Immature natural killer cell (primary cell): ENCODE measurements at regions not wholly inside any gene's neighbourhood (a gene's known extent, or its start where the extent isn't known, plus 50 kb on each side); places are given as distances from the start of the nearest gene placed in this dataset.

ENCODE experiments used
- DNase-seq, 3 donors: peaks; one replicate each; pipeline ENCODE4 v3.0.0; 2022; ENCODE audit warnings: mixed read lengths in 1 of 3
- H3K27ac Mint-ChIP-seq, 6 donors: one replicate each; pipeline ENCODE4 v1.8.0; 2020; ENCODE audit warnings: mixed read lengths in 6 of 6, mild to moderate bottlenecking in 5 of 6, inconsistent platforms in 4 of 6, moderate library complexity in 3 of 6
- H3K27me3 Mint-ChIP-seq, 3 donors: one replicate each; pipeline ENCODE4 v1.8.0; 2020 to 2021; ENCODE audit warnings: low read depth in 3 of 3, mild to moderate bottlenecking in 3 of 3, mixed read lengths in 3 of 3, moderate library complexity in 3 of 3, inconsistent platforms in 1 of 3
- H3K36me3 Mint-ChIP-seq, 3 donors: one replicate each; pipeline ENCODE4 v1.8.0; 2020; ENCODE audit warnings: mixed read lengths in 3 of 3, inconsistent platforms in 2 of 3, mild to moderate bottlenecking in 2 of 3
- H3K4me1 Mint-ChIP-seq, 2 donors: one replicate each; pipeline ENCODE4 v1.8.0; 2020; ENCODE audit warnings: inconsistent platforms in 2 of 2, mild to moderate bottlenecking in 2 of 2, mixed read lengths in 2 of 2, moderate library complexity in 1 of 2
- H3K4me3 Mint-ChIP-seq, 5 donors: one replicate each; pipeline ENCODE4 v1.8.0; 2020; ENCODE audit warnings: mild to moderate bottlenecking in 5 of 5, mixed read lengths in 5 of 5, inconsistent platforms in 3 of 5, moderate library complexity in 3 of 5
- H3K9me3 Mint-ChIP-seq, 6 donors: one replicate each; pipeline ENCODE4 v1.8.0; 2020; ENCODE audit warnings: mild to moderate bottlenecking in 6 of 6, mixed read lengths in 6 of 6, inconsistent platforms in 4 of 6, moderate library complexity in 3 of 6

GRCh38 chr22:22085702-22086500 is 103.3 kb upstream of the TOP3B start:
- Mint-ChIP-seq H3K9me3 (no peaks in the 10 kb centered on the region), H3K36me3 (no peaks in the 10 kb centered on the region), H3K27ac (no peak overlapping the region), H3K27me3 (peaks cover 2 to 13% (median 8%) of the 10 kb centered on the region in 3 donors), H3K4me1 (no peaks in the 10 kb centered on the region), H3K4me3 (no peak overlapping the region)
- no peak for DNase-seq

DNA sequence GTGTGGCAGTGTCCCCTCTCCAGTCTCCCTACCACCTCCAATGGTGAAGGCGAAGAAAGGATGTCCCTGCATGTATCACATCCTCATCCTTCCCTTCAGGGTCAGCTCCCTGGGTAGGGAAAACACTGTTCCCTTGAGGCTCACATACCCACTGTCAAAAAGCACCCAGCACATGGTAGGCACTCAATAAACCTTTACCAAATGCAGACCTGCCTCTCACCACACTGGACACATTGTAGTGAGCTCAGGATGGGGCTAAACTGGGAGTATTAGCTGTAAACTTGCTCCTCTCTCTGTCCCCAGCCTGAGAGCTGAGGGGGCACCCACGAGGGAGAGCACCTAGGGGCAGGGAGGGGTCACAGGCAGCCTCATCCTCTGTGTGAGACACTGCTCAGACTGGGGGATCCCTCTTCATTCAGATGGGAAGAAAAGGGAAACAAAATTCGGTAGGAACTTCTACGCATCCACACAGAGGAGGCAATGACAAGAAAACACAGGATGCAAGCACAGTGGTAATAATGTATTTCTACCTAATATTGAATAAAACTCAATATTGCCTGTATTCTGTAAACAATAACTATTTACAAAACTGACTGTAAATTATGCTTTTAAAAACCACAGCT is 101.6 kb upstream of the TOP3B start:
- peaks cover 2 to 15% (median 14%) of the 10 kb centered on the region in 3 donors for H3K27me3 Mint-ChIP-seq
- no peak overlapping the region for H3K27ac Mint-ChIP-seq
- no peak overlapping the region for H3K4me3 Mint-ChIP-seq
- H3K36me3 Mint-ChIP-seq, result no peaks in the 10 kb centered on the region
- H3K4me1 Mint-ChIP-seq, result no peaks in the 10 kb centered on the region
- no peaks in the 10 kb centered on the region for H3K9me3 Mint-ChIP-seq
- DNase-seq, result no peak

GRCh38 chr22:22082960-22083359 is 100.4 kb upstream of the TOP3B start:
- Mint-ChIP-seq H3K4me3 (no peak overlapping the region), H3K27ac (no peak overlapping the region), H3K4me1 (no peaks in the 10 kb centered on the region), H3K9me3 (no peaks in the 10 kb centered on the region), H3K27me3 (peaks cover 2 to 17% (median 14%) of the 10 kb centered on the region in 3 donors), H3K36me3 (no peaks in the 10 kb centered on the region)
- DNase-seq, result no peak

GRCh38 chr22:22082229-22082835 is 99.7 kb upstream of the TOP3B start:
- Mint-ChIP-seq H3K27ac (no peak overlapping the region), H3K4me1 (no peaks in the 10 kb centered on the region), H3K36me3 (no peaks in the 10 kb centered on the region), H3K4me3 (no peak overlapping the region), H3K27me3 (peaks cover 2 to 17% (median 14%) of the 10 kb centered on the region in 3 donors), H3K9me3 (no peaks in the 10 kb centered on the region)
- DNase-seq, result no peak

- Mint-ChIP-seq H3K36me3 (no peaks in the 10 kb centered on the region), H3K4me1 (no peaks in the 10 kb centered on the region), H3K4me3 (no peak overlapping the region), H3K27ac (no peak overlapping the region), H3K27me3 (peaks cover 2 to 18% (median 17%) of the 10 kb centered on the region in 3 donors), H3K9me3 (no peaks in the 10 kb centered on the region)
- no peak for DNase-seq
These were observed 97.7 kb upstream of the TOP3B start for GRCh38 chr22:22080270-22080669.

- H3K4me3 Mint-ChIP-seq, result no peak overlapping the region
- H3K27ac Mint-ChIP-seq, result no peak overlapping the region
- H3K9me3 Mint-ChIP-seq, result no peaks in the 10 kb centered on the region
- DNase-seq, result no peak
- H3K4me1 Mint-ChIP-seq, result no peaks in the 10 kb centered on the region
- peaks cover 3 to 19% (median 17%) of the 10 kb centered on the region in 3 donors for H3K27me3 Mint-ChIP-seq
- H3K36me3 Mint-ChIP-seq, result no peaks in the 10 kb centered on the region
These were observed 97.0 kb upstream of the TOP3B start for GRCh38 chr22:22079404-22080148.

DNA sequence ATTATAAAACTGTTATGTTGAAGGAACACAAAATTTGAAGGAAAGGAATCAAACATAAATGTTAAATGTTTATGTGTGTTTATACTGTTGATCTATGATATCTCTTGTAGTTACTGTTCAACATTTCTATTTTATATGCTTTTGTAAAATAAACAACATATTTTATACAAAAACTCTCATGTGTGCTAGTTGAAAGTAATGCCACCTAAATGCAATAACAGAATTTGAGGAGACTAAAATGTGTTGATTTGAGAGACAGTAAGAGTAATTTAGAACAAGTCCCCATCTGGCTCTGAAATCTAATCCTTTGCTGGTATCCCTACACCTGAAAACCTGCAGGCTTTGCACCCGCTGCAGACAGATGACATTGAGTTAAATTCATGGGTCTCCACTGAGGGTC is 95.7 kb upstream of the TOP3B start:
- Mint-ChIP-seq H3K36me3 (no peaks in the 10 kb centered on the region), H3K4me1 (no peaks in the 10 kb centered on the region), H3K27me3 (peaks cover 4 to 17% (median 15%) of the 10 kb centered on the region in 3 donors), H3K9me3 (no peaks in the 10 kb centered on the region), H3K27ac (no peak overlapping the region), H3K4me3 (no peak overlapping the region)
- DNase-seq, result no peak

DNA sequence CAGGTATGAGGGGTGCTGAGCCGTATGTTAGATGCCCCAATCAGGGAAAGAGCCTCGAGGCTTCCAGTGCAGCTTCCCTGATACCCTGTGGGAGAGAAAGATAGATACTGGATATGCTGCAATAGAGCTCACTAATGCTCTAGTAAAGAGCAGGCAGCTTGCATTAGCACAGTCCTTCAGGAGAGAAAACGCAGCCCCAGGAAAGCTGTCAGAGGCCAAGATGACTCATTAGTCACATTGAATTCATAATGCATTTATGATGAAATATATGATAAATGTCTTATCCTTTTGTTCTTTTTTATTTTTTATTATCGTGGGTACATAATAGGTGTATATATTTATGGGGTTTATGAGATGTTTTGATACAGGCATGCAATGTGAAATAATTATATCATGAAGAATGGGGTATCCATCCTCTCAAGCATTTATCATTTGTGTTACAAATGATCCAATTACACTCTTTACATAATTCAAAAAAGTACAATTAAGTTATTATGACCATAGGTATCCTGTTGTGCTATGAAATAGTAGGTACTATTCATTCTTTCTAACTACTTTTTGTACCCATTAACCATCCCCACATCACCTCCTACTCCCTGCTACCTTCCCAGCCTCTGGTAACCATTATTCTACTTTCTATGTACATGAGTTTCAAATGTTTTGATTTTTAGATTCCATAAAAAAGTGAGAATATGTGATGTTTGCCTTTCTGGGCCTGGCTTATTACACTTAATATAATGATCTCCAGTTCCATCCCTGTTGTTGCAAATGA is 94.5 kb upstream of the TOP3B start:
- H3K27me3 Mint-ChIP-seq, result peaks cover 4 to 12% (median 8%) of the 10 kb centered on the region in 3 donors
- H3K27ac Mint-ChIP-seq, result no peak overlapping the region
- no peak for DNase-seq
- no peak overlapping the region for H3K4me3 Mint-ChIP-seq
- no peaks in the 10 kb centered on the region for H3K4me1 Mint-ChIP-seq
- no peaks in the 10 kb centered on the region for H3K9me3 Mint-ChIP-seq
- no peaks in the 10 kb centered on the region for H3K36me3 Mint-ChIP-seq

DNA sequence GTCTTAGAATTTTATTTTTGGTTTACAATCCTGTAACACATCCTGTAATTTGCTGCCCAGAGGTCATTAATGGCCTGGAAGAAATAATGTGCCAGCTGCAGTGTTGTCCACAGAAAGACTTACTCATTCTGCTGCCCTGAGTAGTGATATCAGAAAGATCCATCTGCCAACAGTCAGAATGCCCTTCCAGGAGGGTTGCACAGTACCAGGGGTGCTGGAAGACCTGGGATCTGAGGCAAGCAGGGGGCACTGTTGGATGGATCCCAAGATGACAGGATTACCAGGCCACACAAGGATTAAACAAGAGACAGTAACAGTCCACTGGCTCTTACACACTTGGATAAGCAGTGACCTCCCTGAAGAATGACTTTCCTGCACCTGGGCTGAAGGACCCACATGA is 93.8 kb upstream of the TOP3B start:
- Mint-ChIP-seq H3K27ac (no peak overlapping the region), H3K4me3 (no peak overlapping the region), H3K36me3 (no peaks in the 10 kb centered on the region), H3K27me3 (peaks cover 4 to 12% (median 6%) of the 10 kb centered on the region in 3 donors), H3K9me3 (no peaks in the 10 kb centered on the region), H3K4me1 (no peaks in the 10 kb centered on the region)
- DNase-seq, result no peak

DNA sequence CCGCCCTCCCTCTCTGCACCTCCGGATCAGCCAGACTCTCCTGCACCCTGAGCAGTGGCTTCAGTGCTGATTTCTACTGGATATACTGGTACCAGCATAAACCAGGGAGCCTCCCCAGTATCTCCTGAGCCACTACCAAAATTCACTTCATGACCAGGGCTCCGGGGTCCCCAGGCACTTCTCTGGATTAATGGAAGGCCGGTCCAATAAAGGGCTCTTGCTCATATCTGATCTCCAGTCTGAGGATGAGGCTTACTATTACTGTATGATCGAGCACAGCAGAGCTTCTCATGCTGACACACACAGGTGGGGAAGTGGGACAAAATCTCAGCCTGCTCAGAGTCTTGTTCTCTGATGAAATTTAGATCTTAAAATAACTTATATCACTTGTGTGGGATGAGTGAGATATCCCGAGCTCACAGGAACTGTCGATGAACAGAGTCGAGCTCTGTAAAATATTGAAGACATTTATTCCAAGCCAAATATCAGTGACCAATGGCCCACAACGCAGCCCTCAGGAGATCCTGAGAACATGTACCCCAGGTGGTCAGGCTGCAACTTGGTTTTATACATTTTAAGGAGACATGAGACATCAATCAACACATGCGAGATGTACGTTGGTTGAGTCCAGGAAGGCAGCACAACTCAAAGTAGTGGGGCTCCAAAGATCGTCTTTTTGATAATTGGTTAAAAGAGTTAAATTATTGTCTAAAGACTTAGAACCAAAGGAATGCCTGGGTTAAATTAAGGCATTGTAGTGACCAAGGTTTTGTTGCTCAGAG is 93.0 kb upstream of the TOP3B start:
- Mint-ChIP-seq H3K36me3 (no peaks in the 10 kb centered on the region), H3K9me3 (no peaks in the 10 kb centered on the region), H3K4me1 (no peaks in the 10 kb centered on the region), H3K27me3 (peaks cover 4 to 12% (median 6%) of the 10 kb centered on the region in 3 donors), H3K4me3 (no peak overlapping the region), H3K27ac (no peak overlapping the region)
- DNase-seq, result no peak

- Mint-ChIP-seq H3K4me3 (no peak overlapping the region), H3K36me3 (no peaks in the 10 kb centered on the region), H3K27me3 (peaks cover 4 to 6% (median 4%) of the 10 kb centered on the region in 3 donors), H3K9me3 (no peaks in the 10 kb centered on the region), H3K4me1 (no peaks in the 10 kb centered on the region), H3K27ac (no peak overlapping the region)
- DNase-seq, result no peak
These were observed 92.2 kb upstream of the TOP3B start for GRCh38 chr22:22074634-22075381.

DNA sequence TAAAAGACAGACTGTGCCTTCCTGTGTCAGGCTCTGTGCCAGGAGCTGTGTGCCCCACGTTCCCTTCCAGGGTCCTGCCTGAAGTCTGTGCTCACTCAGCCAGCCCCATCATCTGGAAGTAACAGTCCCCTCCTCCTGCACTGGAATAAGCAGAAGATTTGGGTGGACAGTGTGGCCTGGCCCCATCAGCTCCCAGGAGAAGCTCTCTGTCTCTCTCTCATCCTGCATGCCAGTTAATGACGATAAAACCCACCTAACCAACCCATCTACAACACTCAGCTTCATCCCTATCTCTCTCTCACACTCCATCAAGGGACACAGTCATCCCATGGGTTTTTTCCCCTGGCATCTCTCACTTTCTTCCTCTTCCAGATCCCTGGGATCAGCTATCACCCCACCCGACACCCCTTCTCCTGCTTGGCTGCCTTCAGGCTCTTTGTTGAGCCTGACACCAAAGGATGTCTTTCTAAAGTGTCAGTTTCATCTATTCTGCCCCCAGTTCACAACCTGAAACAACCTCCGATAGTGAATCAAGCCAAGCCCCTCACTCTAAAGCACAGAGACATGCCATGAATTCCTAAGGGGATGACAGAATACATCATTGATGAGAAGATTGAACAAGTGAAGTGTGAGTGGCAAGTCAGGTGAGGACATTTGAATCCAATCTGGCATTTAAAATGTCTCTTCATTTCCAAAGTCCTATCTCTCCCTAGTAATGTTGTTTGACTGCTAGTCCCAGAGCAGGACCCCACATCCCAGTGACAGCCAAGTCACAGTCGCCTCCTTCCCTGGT is 91.4 kb upstream of the TOP3B start:
- Mint-ChIP-seq H3K9me3 (no peaks in the 10 kb centered on the region), H3K27ac (no peak overlapping the region), H3K4me1 (no peaks in the 10 kb centered on the region), H3K27me3 (peaks cover 5 to 6% (median 6%) of the 10 kb centered on the region in 3 donors), H3K36me3 (no peaks in the 10 kb centered on the region), H3K4me3 (no peak overlapping the region)
- DNase-seq, result no peak
